ENCODE measurements at regions not wholly inside any gene's neighbourhood (a gene's known extent, or its start where the extent isn't known, plus 50 kb on each side); places are given as distances from the start of the nearest gene placed in this dataset.
A peak's percentile ranks its signal among the peaks of the same experiment; 100 is the strongest.

DNA sequence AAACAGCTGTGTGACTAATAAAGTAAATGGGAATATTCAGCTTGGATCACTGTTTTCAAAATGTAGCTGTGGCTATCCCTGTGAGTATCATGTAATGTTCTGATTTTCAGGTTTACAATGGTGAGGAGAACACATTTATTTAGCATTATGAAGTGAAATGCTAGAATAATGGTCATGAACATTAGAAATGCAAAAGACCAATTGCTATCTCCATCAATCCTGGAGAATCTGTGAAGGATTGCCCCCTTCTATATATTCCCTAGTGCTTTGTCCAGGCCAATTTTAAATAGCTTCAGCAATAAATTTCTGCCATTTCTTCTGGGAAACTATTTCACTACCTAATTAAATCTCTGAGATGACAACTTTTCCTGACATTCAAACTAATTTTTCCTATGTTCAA, 1399.1 kb downstream of the PCDH19 start:
- no peaks in the 10 kb centered on the region for H3K27me3 ChIP-seq (ENCODE audit: insufficient read depth, low read length)

DNA sequence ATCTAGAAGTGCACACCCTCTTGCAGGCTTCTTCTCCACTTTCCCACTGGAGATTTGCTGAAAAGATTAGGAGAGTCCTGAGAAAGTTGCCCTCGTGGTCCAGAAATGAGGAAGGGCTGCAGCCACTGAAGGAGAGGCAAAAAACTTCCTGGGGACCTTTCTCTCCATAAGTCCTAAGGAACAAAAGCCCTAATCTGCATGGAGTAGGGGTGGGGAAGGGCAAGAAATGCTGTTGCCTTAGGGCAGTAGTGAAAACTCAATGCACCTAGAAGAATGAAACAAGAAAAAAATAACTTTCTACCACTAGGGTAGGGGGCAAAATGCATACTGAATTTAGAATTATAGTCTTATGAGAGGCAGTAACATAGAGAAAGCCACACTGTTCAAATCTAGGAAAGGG, 1408.8 kb downstream of the PCDH19 start:
- H3K9me3 ChIP-seq (ENCODE audit: insufficient read depth, low read depth, low read length) = no peaks in the 10 kb centered on the region
- H2BK120ac ChIP-seq (ENCODE audit: insufficient read depth, low read length, poor library complexity) = no peak overlapping the region
- H2BK5ac ChIP-seq (ENCODE audit: low read depth, low read length, poor library complexity) = no peak overlapping the region
- H3K4ac ChIP-seq (ENCODE audit: low read depth, low read length) = no peak overlapping the region
- H4K8ac ChIP-seq (ENCODE audit: low read depth, low read length) = no peak overlapping the region
- no peak overlapping the region for H2AFZ ChIP-seq (ENCODE audit: insufficient read depth, low read length, poor library complexity)
- no peak overlapping the region for H3K18ac ChIP-seq (ENCODE audit: low read length)
- H3K4me1 ChIP-seq (ENCODE audit: control insufficient read depth in 1 of 2, insufficient read depth in 2 of 2, low read length in 2 of 2) = no peaks in the 10 kb centered on the region
- no peak for DNase-seq
- H3K27me3 ChIP-seq (ENCODE audit: insufficient read depth, low read length) = no peaks in the 10 kb centered on the region
- no peak overlapping the region for H3K14ac ChIP-seq (ENCODE audit: low read length)
- no peak overlapping the region for H4K12ac ChIP-seq (ENCODE audit: low read depth, low read length)
- H3K79me1 ChIP-seq (ENCODE audit: low read length) = no peaks in the 10 kb centered on the region
- no peak overlapping the region for H3K4me2 ChIP-seq (ENCODE audit: low read length)
- no peak overlapping the region for H2AK5ac ChIP-seq (ENCODE audit: low read length)
- H3K4me3 ChIP-seq (ENCODE audit: low read depth, low read length) = no peak overlapping the region
- H3K23ac ChIP-seq (ENCODE audit: low read length) = no peak overlapping the region
- no peak overlapping the region for H4K91ac ChIP-seq (ENCODE audit: low read depth, low read length)
- H3K79me2 ChIP-seq (ENCODE audit: control insufficient read depth, insufficient read depth, low read length, poor library complexity) = no peaks in the 10 kb centered on the region
- H3K27ac ChIP-seq (ENCODE audit: low read depth, low read length) = no peak overlapping the region
- no peak overlapping the region for H2BK12ac ChIP-seq (ENCODE audit: low read length)
- no peaks in the 10 kb centered on the region for H3K36me3 ChIP-seq (ENCODE audit: control insufficient read depth in 1 of 2, insufficient read depth in 2 of 2, low read length in 2 of 2)
- no peak overlapping the region for H3K9ac ChIP-seq (ENCODE audit: low read length)
- WGBS (ENCODE audit: extremely low coverage, insufficient coverage, insufficient read length) = no CpG with 5 or more reads among the region's 1 CpG

More for the DNA sequence above, 1399.1 kb downstream of the PCDH19 start:
- Histone ChIP-seq H2BK120ac (ENCODE audit: insufficient read depth, low read length, poor library complexity) (no peak overlapping the region), H3K18ac (ENCODE audit: low read length) (no peak overlapping the region), H2BK5ac (ENCODE audit: low read depth, low read length, poor library complexity) (no peak overlapping the region), H3K4ac (ENCODE audit: low read depth, low read length) (no peak overlapping the region), H2BK12ac (ENCODE audit: low read length) (no peak overlapping the region), H2AK5ac (ENCODE audit: low read length) (no peak overlapping the region), H4K8ac (ENCODE audit: low read depth, low read length) (no peak overlapping the region), H3K27ac (ENCODE audit: low read depth, low read length) (no peak overlapping the region), H2AFZ (ENCODE audit: insufficient read depth, low read length, poor library complexity) (no peak overlapping the region), H3K36me3 (ENCODE audit: control insufficient read depth in 1 of 2, insufficient read depth in 2 of 2, low read length in 2 of 2) (no peaks in the 10 kb centered on the region), H3K79me1 (ENCODE audit: low read length) (no peaks in the 10 kb centered on the region), H3K4me1 (ENCODE audit: control insufficient read depth in 1 of 2, insufficient read depth in 2 of 2, low read length in 2 of 2) (no peaks in the 10 kb centered on the region), H3K23ac (ENCODE audit: low read length) (no peak overlapping the region), H3K9me3 (ENCODE audit: insufficient read depth, low read depth, low read length) (no peaks in the 10 kb centered on the region), H3K9ac (ENCODE audit: low read length) (no peak overlapping the region), H4K91ac (ENCODE audit: low read depth, low read length) (no peak overlapping the region), H3K14ac (ENCODE audit: low read length) (no peak overlapping the region), H3K4me3 (ENCODE audit: low read depth, low read length) (no peak overlapping the region), H3K4me2 (ENCODE audit: low read length) (no peak overlapping the region), H3K79me2 (ENCODE audit: control insufficient read depth, insufficient read depth, low read length, poor library complexity) (no peaks in the 10 kb centered on the region), H4K12ac (ENCODE audit: low read depth, low read length) (no peak overlapping the region)
- no peak for DNase-seq

DNA sequence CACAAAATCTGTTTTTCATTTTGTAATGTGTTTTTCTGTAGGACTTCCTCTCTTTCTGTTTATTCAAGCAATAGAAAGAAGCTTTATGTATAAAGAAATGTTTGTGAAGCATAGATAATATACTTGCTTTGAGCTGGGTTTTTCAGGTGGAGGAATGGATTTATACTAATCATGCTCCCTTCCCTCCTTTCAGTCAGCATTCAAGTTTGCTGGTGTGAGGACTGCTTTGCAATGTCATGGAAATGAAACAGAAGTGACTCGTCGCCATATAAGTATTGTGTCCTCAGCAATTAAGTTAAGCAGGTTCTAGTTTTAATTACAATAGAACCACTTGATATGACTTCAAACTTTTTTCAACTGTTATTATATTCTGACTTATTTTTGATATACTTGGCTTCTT, 1447.1 kb downstream of the PCDH19 start:
- Histone ChIP-seq H3K27me3 (ENCODE audit: insufficient read depth, low read length) (no peaks in the 10 kb centered on the region), H3K14ac (ENCODE audit: low read length) (no peak overlapping the region), H3K79me2 (ENCODE audit: control insufficient read depth, insufficient read depth, low read length, poor library complexity) (no peaks in the 10 kb centered on the region), H3K4ac (ENCODE audit: low read depth, low read length) (no peak overlapping the region), H2BK5ac (ENCODE audit: low read depth, low read length, poor library complexity) (no peak overlapping the region), H3K4me1 (ENCODE audit: control insufficient read depth in 1 of 2, insufficient read depth in 2 of 2, low read length in 2 of 2) (no peaks in the 10 kb centered on the region), H3K9me3 (ENCODE audit: insufficient read depth, low read depth, low read length) (no peaks in the 10 kb centered on the region), H4K91ac (ENCODE audit: low read depth, low read length) (no peak overlapping the region), H2AK5ac (ENCODE audit: low read length) (no peak overlapping the region), H3K18ac (ENCODE audit: low read length) (no peak overlapping the region), H4K8ac (ENCODE audit: low read depth, low read length) (no peak overlapping the region), H3K9ac (ENCODE audit: low read length) (no peak overlapping the region), H2AFZ (ENCODE audit: insufficient read depth, low read length, poor library complexity) (no peak overlapping the region), H2BK12ac (ENCODE audit: low read length) (no peak overlapping the region), H3K27ac (ENCODE audit: low read depth, low read length) (no peak overlapping the region), H3K23ac (ENCODE audit: low read length) (no peak overlapping the region), H2BK120ac (ENCODE audit: insufficient read depth, low read length, poor library complexity) (no peak overlapping the region), H3K36me3 (ENCODE audit: control insufficient read depth in 1 of 2, insufficient read depth in 2 of 2, low read length in 2 of 2) (no peaks in the 10 kb centered on the region), H3K79me1 (ENCODE audit: low read length) (no peaks in the 10 kb centered on the region), H4K12ac (ENCODE audit: low read depth, low read length) (no peak overlapping the region), H3K4me2 (ENCODE audit: low read length) (no peak overlapping the region), H3K4me3 (ENCODE audit: low read depth, low read length) (no peak overlapping the region)
- DNase-seq = no peak
- WGBS (ENCODE audit: extremely low coverage, insufficient coverage, insufficient read length) = no CpG with 5 or more reads among the region's 2 CpGs

DNA sequence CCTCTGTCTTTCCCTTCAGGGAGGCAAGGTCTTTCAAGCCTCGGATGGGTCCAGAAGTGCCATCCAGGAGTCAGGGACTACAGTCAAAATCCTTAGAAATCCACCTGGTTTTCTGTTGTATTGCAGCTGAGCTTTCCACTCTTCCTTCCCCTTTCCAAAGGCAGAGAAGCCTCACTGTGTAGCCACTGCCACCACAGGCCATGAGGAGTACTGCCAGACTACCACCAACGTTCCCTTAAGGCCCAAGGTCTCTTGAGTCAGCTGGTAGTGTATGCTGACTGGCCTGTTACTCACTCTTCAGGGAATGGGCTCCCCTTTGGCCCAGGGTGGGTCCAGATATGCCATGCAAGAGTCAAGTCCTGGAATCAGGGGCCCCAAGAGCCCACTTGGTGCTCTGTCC, 1454.1 kb downstream of the PCDH19 start:
- no peaks in the 10 kb centered on the region for H3K9me3 ChIP-seq (ENCODE audit: insufficient read depth, low read depth, low read length)
- no peak overlapping the region for H2BK5ac ChIP-seq (ENCODE audit: low read depth, low read length, poor library complexity)
- no peak overlapping the region for H3K4me3 ChIP-seq (ENCODE audit: low read depth, low read length)
- no peak overlapping the region for H4K12ac ChIP-seq (ENCODE audit: low read depth, low read length)
- no peak overlapping the region for H3K4me2 ChIP-seq (ENCODE audit: low read length)
- peak in 1 of 2 donors; percentile 0 for DNase-seq
- no peak overlapping the region for H3K18ac ChIP-seq (ENCODE audit: low read length)
- H3K9ac ChIP-seq (ENCODE audit: low read length) = no peak overlapping the region
- no peaks in the 10 kb centered on the region for H3K79me1 ChIP-seq (ENCODE audit: low read length)
- no peak overlapping the region for H4K8ac ChIP-seq (ENCODE audit: low read depth, low read length)
- H4K91ac ChIP-seq (ENCODE audit: low read depth, low read length) = no peak overlapping the region
- H2AFZ ChIP-seq (ENCODE audit: insufficient read depth, low read length, poor library complexity) = no peak overlapping the region
- no peak overlapping the region for H3K4ac ChIP-seq (ENCODE audit: low read depth, low read length)
- no peak overlapping the region for H2AK5ac ChIP-seq (ENCODE audit: low read length)
- H3K27ac ChIP-seq (ENCODE audit: low read depth, low read length) = no peak overlapping the region
- no peak overlapping the region for H3K14ac ChIP-seq (ENCODE audit: low read length)
- H3K79me2 ChIP-seq (ENCODE audit: control insufficient read depth, insufficient read depth, low read length, poor library complexity) = no peaks in the 10 kb centered on the region
- H3K27me3 ChIP-seq (ENCODE audit: insufficient read depth, low read length) = no peaks in the 10 kb centered on the region
- no peak overlapping the region for H3K23ac ChIP-seq (ENCODE audit: low read length)
- H2BK12ac ChIP-seq (ENCODE audit: low read length) = no peak overlapping the region
- no peaks in the 10 kb centered on the region for H3K36me3 ChIP-seq (ENCODE audit: control insufficient read depth in 1 of 2, insufficient read depth in 2 of 2, low read length in 2 of 2)
- WGBS (ENCODE audit: extremely low coverage, insufficient coverage, insufficient read length) = no CpG with 5 or more reads among the region's 2 CpGs
- H3K4me1 ChIP-seq (ENCODE audit: control insufficient read depth in 1 of 2, insufficient read depth in 2 of 2, low read length in 2 of 2) = no peaks in the 10 kb centered on the region
- H2BK120ac ChIP-seq (ENCODE audit: insufficient read depth, low read length, poor library complexity) = no peak overlapping the region
